Testis (tissue), 2 donors: ENCODE measurements at regions not wholly inside any gene's neighbourhood (a gene's known extent, or its start where the extent isn't known, plus 50 kb on each side); places are given as distances from the start of the nearest gene placed in this dataset.

ENCODE experiments used
- POLR2A ChIP-seq: fragments of 450-650 bp; IDR thresholded peaks from one replicate; pipeline ENCODE4 v1.6.1; 2017; ENCODE audit warnings: antibody characterized with exemption, mild to moderate bottlenecking, moderate library complexity
- TF ChIP-seq, protein P1 (sequence below), 3 experiments: fragments of 450-650 bp in 2 of 3; fragments of 200-600 bp in 1 of 3; sonication (generic) in 1 of 3; IDR thresholded peaks; one replicate each; pipeline ENCODE4 v1.5.1; 2016 to 2019; ENCODE audit warnings: antibody characterized with exemption in 3 of 3, mild to moderate bottlenecking in 2 of 3, moderate library complexity in 1 of 3

DNA sequence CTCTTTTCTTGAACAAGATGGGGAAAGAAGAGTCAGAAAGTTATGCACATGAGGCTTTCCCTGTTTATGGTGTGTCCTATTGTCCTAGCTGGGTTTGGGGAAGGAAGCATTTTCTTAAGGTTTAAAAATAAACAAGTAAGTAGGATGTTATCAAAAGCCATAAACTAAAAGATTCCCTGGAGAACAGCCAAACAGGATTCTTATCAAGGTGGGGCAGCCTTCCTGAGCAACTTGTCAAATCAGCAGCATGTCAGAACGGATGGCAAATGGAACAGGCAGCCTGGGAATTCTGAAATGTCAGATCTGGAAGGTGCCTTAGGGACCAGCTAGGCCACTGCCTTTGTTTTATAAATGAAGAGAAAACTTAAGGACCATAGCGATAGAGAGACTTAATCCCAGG, 152.2 kb upstream of the RGS6 start:
- TF ChIP-seq POLR2A = no peak
- TF ChIP-seq, protein P1, sequence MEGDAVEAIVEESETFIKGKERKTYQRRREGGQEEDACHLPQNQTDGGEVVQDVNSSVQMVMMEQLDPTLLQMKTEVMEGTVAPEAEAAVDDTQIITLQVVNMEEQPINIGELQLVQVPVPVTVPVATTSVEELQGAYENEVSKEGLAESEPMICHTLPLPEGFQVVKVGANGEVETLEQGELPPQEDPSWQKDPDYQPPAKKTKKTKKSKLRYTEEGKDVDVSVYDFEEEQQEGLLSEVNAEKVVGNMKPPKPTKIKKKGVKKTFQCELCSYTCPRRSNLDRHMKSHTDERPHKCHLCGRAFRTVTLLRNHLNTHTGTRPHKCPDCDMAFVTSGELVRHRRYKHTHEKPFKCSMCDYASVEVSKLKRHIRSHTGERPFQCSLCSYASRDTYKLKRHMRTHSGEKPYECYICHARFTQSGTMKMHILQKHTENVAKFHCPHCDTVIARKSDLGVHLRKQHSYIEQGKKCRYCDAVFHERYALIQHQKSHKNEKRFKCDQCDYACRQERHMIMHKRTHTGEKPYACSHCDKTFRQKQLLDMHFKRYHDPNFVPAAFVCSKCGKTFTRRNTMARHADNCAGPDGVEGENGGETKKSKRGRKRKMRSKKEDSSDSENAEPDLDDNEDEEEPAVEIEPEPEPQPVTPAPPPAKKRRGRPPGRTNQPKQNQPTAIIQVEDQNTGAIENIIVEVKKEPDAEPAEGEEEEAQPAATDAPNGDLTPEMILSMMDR (IDR thresholded peaks at IDR 0.05) = no peak
